ENCODE measurements at regions not wholly inside any gene's neighbourhood (a gene's known extent, or its start where the extent isn't known, plus 50 kb on each side); places are given as distances from the start of the nearest gene placed in this dataset.

DNA sequence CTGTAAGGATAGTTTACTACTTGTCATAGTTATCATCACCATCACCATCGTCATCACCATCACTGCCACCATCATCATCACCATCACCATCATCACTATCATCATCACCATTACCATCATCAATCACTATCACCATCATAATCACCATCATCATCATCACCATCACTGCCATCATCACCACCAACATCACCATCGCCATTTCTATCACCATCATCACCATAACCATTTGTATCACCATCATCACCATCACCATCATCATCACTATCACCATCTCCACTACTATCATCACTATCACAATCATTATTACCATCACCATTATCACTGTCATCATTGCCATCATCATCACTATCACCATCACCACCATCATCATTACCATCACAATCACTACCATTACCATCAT lies 655.5 kb upstream of the DEFB115 start:
- no peak for TF ChIP-seq POLR2A (IDR thresholded peaks at IDR 0.05; ENCODE audit: low read length)
- no peak for TF ChIP-seq GATA1 (IDR thresholded peaks at IDR 0.05; ENCODE audit: low read depth, low read length)

All from erythroblast (primary cell).